OCI-LY1 (cell line): ENCODE measurements at regions not wholly inside any gene's neighbourhood (a gene's known extent, or its start where the extent isn't known, plus 50 kb on each side); places are given as distances from the start of the nearest gene placed in this dataset.

Source experiments
- H2AFZ ChIP-seq: fragments of 200-600 bp; sonication (generic), shearing (Covaris generic); 2 replicates; pipeline ENCODE4 v1.6.0; 2014; ENCODE audit warnings: antibody characterized with exemption, mild to moderate bottlenecking, low read length
- H3F3A ChIP-seq: fragments of 200-600 bp; sonication (generic), shearing (Covaris generic); 2 replicates; pipeline ENCODE4 v1.6.0; 2014; ENCODE audit warnings: mild to moderate bottlenecking, antibody characterized with exemption, low read length, moderate library complexity; ENCODE audit not compliant: insufficient read depth
- H3K27ac ChIP-seq: fragments of 200-600 bp; sonication (generic); 2 replicates; pipeline ENCODE4 v1.5.1; 2014; ENCODE audit warnings: low read length, mixed run types, mild to moderate bottlenecking, low read depth; ENCODE audit not compliant: poor library complexity, severe bottlenecking
- H3K27me3 ChIP-seq: fragments of 200-600 bp; sonication (generic); 2 replicates; pipeline ENCODE4 v1.6.0; 2014; ENCODE audit warnings: antibody characterized with exemption, mild to moderate bottlenecking, low read length, moderate library complexity; ENCODE audit not compliant: insufficient read depth
- H3K36me3 ChIP-seq: fragments of 200-600 bp; sonication (generic); 2 replicates; pipeline ENCODE4 v1.6.1; 2014; ENCODE audit warnings: mild to moderate bottlenecking, antibody characterized with exemption, low read length, moderate library complexity, mixed read lengths; ENCODE audit not compliant: insufficient read depth
- H3K4me1 ChIP-seq: fragments of 200-600 bp; sonication (generic); 2 replicates; pipeline ENCODE4 v1.5.1; 2014; ENCODE audit warnings: mild to moderate bottlenecking, low read length, moderate library complexity; ENCODE audit not compliant: insufficient read depth, severe bottlenecking
- H3K4me2 ChIP-seq: fragments of 200-600 bp; sonication (generic), shearing (Covaris generic); 2 replicates; pipeline ENCODE4 v1.6.1; 2014; ENCODE audit warnings: low read length
- H3K4me3 ChIP-seq: fragments of 200-600 bp; sonication (generic); 2 replicates; pipeline ENCODE4 v1.5.1; 2014; ENCODE audit warnings: low read length, low read depth, mild to moderate bottlenecking, mixed read lengths; ENCODE audit not compliant: poor library complexity, severe bottlenecking
- H3K79me2 ChIP-seq: fragments of 200-600 bp; shearing (Covaris generic); 2 replicates; pipeline ENCODE4 v1.6.1; 2016; ENCODE audit warnings: mixed run types, low read length, mixed read lengths; ENCODE audit not compliant: insufficient read depth
- H3K9ac ChIP-seq: fragments of 200-600 bp; sonication (generic), shearing (Covaris generic); 2 replicates; pipeline ENCODE4 v1.6.1; 2014; ENCODE audit warnings: mild to moderate bottlenecking, low read length, mixed read lengths
- H3K9me2 ChIP-seq: fragments of 200-600 bp; sonication (generic), shearing (Covaris generic); 2 replicates; pipeline ENCODE4 v1.6.1; 2014; ENCODE audit warnings: low read depth, mild to moderate bottlenecking, low read length, mixed read lengths
- H3K9me3 ChIP-seq: fragments of 200-600 bp; shearing (Covaris generic); 2 replicates; pipeline ENCODE4 v1.6.1; 2014; ENCODE audit warnings: low read length, mixed read lengths
- H4K20me1 ChIP-seq: fragments of 200-600 bp; sonication (generic), shearing (Covaris generic); 2 replicates; pipeline ENCODE4 v1.6.0; 2016; ENCODE audit warnings: mild to moderate bottlenecking, low read length; ENCODE audit not compliant: insufficient read depth
- CTCF ChIP-seq: fragments of 200-600 bp; sonication (generic), shearing (Covaris generic); IDR thresholded peaks from 2 replicates; pipeline ENCODE4 v1.5.1; 2017; ENCODE audit warnings: mild to moderate bottlenecking, antibody characterized with exemption, low read length, moderate library complexity, mixed read lengths
- EZH2 ChIP-seq: fragments of 200-600 bp; sonication (generic), shearing (Covaris generic); IDR thresholded peaks from 2 replicates; pipeline ENCODE4 v1.8.0; 2017; ENCODE audit warnings: borderline replicate concordance, mixed run types, mild to moderate bottlenecking, antibody characterized with exemption, low read length, moderate library complexity, mixed read lengths

DNA sequence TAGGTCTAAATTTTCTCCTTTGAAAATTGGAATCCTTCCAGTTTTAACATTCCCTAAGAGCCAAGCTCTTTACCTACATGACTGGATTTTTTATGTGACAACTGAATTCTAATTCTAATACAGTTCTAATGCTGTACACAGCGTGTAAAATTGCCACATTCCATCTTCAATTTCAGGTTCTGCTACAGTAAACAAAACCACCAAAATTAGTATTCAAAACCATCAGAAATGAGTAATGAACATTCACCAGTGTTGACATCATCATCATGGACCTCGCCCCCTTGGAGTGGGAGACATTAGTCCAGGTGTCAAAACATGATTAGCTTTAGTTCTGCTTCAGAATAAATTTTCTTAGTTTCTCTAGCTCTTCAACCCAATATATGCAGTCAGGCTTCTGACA, 133.6 kb downstream of the MBD2 start:
- Histone ChIP-seq H3K4me2 (no peak overlapping the region), H2AFZ (no peak overlapping the region), H3F3A (no peaks in the 10 kb centered on the region), H3K36me3 (no peaks in the 10 kb centered on the region), H3K27me3 (no peaks in the 10 kb centered on the region), H4K20me1 (no peaks in the 10 kb centered on the region), H3K9ac (no peak overlapping the region), H3K79me2 (no peaks in the 10 kb centered on the region), H3K9me2 (no peaks in the 10 kb centered on the region), H3K27ac (no peak overlapping the region), H3K9me3 (no peaks in the 10 kb centered on the region), H3K4me1 (no peaks in the 10 kb centered on the region), H3K4me3 (no peak overlapping the region)
- no peak for TF ChIP-seq EZH2
- no peak for TF ChIP-seq CTCF

- no peaks in the 10 kb centered on the region for H3K9me2 ChIP-seq
- no peaks in the 10 kb centered on the region for H3K27me3 ChIP-seq
- H3K4me1 ChIP-seq: no peaks in the 10 kb centered on the region
- TF ChIP-seq CTCF: no peak
- no peak for TF ChIP-seq EZH2
- H3K79me2 ChIP-seq: no peaks in the 10 kb centered on the region
- H3K4me2 ChIP-seq: no peak overlapping the region
- H3F3A ChIP-seq: no peaks in the 10 kb centered on the region
- no peak overlapping the region for H3K4me3 ChIP-seq
- no peaks in the 10 kb centered on the region for H3K36me3 ChIP-seq
- no peak overlapping the region for H3K9ac ChIP-seq
- no peaks in the 10 kb centered on the region for H4K20me1 ChIP-seq
- H3K9me3 ChIP-seq: no peaks in the 10 kb centered on the region
- H2AFZ ChIP-seq: no peak overlapping the region
- no peak overlapping the region for H3K27ac ChIP-seq
These were observed 134.6 kb downstream of the MBD2 start for GRCh38 chr18:54089749-54090459.

DNA sequence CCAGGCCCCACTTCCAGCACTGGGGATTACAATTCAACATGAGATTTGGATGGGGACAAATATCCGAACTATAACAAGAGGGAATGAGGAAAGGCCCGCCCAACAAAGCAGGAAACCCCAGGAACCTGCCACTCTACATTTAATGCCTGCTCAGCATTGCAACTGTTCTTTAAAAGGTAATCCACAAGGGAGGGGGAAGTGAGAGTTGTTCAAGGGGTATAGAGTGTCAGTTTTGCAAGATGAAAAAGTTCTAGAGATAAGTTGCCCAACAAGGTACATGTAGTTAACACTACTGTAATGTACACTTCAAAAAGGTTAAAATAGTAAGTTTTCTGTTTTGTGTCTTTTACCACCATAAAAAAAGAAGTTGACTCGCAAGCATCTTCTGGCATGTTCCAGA, 137.6 kb downstream of the MBD2 start:
- Histone ChIP-seq H3K27me3 (no peaks in the 10 kb centered on the region), H3K4me1 (no peaks in the 10 kb centered on the region), H3K27ac (no peak overlapping the region), H3K4me2 (no peak overlapping the region), H4K20me1 (no peaks in the 10 kb centered on the region), H3K9me3 (no peaks in the 10 kb centered on the region; the same call in 1 of the 2 replicates), H3K79me2 (no peaks in the 10 kb centered on the region), H3F3A (no peaks in the 10 kb centered on the region), H2AFZ (no peak overlapping the region), H3K9me2 (no peaks in the 10 kb centered on the region), H3K9ac (no peak overlapping the region), H3K4me3 (no peak overlapping the region), H3K36me3 (no peaks in the 10 kb centered on the region)
- TF ChIP-seq CTCF (no peak), EZH2 (no peak)
